GM23338 (cell line): ENCODE measurements at regions not wholly inside any gene's neighbourhood (a gene's known extent, or its start where the extent isn't known, plus 50 kb on each side); places are given as distances from the start of the nearest gene placed in this dataset.

Source experiments
- CTCF ChIP-seq, 2 experiments: fragments of 200-600 bp in 1 of 2; sonication (generic) in 1 of 2; conservative IDR thresholded peaks; 2 replicates each; pipeline versions ENCODE4 v1.5.1 to v1.6.1; 2016 to 2017; ENCODE audit warnings: antibody characterized with exemption in 2 of 2, low read depth in 2 of 2, mild to moderate bottlenecking in 2 of 2, moderate library complexity in 1 of 2
- EZH2 ChIP-seq: fragments of 200-600 bp; sonication (generic); IDR thresholded peaks from one replicate; pipeline ENCODE4 v1.8.0; 2017; ENCODE audit warnings: antibody characterized with exemption, mild to moderate bottlenecking, low read depth; ENCODE audit not compliant: unreplicated experiment
- EZH2phosphoT487 ChIP-seq: fragments of 200-600 bp; sonication (generic); IDR thresholded peaks from one replicate; pipeline ENCODE4 v1.8.1; 2018; ENCODE audit warnings: antibody characterized with exemption; ENCODE audit not compliant: unreplicated experiment
- JUNB ChIP-seq: IDR thresholded peaks from one replicate; pipeline ENCODE4 v1.6.1; 2016; ENCODE audit warnings: antibody characterized with exemption; ENCODE audit not compliant: unreplicated experiment
- NANOG ChIP-seq: IDR thresholded peaks from 2 replicates; pipeline ENCODE4 v1.6.1; 2016; ENCODE audit warnings: antibody characterized with exemption, borderline replicate concordance
- POLR2AphosphoS5 ChIP-seq: IDR thresholded peaks from 2 replicates; pipeline ENCODE4 v1.6.1; 2016; ENCODE audit warnings: antibody characterized with exemption, low read depth
- ZNF331 ChIP-seq: fragments of 250-450 bp; sonication (Bioruptor Pico); IDR thresholded peaks from 2 replicates; pipeline ENCODE4 v1.5.0; 2020; ENCODE audit warnings: low read depth, mild to moderate bottlenecking, moderate library complexity
- TF ChIP-seq, protein P1 (sequence below): IDR thresholded peaks from one replicate; pipeline ENCODE4 v1.6.1; 2018; ENCODE audit warnings: antibody characterized with exemption; ENCODE audit not compliant: unreplicated experiment
- TF ChIP-seq, protein P2 (sequence below): IDR thresholded peaks from 2 replicates; pipeline ENCODE4 v1.6.1; 2016; ENCODE audit warnings: antibody characterized with exemption

DNA sequence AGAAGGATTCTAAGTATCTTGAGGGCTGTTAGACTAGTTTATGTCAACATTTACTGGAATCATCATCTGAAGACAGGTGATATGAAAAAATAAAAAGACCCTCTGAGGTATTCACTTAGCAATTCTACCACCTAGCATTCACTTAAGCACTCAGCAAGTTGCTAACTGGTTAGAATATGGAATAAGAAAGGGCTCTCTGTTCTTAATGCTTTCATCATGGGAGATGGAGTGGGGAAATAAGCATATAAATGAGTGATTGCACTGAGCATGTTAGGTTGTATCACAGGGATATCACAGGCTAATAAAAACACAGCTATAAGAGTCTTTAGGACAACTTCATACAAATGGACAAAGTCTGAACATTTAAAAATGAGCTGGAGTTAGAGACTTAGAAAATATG is 1238.8 kb downstream of the CDH11 start:
- TF ChIP-seq CTCF (conservative IDR thresholded peaks at IDR 0.05; ENCODE audit: low read depth in 2 of 2) = no peak
- TF ChIP-seq EZH2 = no peak
- TF ChIP-seq POLR2AphosphoS5 = no peak
- TF ChIP-seq JUNB = no peak
- no peak for TF ChIP-seq EZH2phosphoT487
- TF ChIP-seq, protein P1, sequence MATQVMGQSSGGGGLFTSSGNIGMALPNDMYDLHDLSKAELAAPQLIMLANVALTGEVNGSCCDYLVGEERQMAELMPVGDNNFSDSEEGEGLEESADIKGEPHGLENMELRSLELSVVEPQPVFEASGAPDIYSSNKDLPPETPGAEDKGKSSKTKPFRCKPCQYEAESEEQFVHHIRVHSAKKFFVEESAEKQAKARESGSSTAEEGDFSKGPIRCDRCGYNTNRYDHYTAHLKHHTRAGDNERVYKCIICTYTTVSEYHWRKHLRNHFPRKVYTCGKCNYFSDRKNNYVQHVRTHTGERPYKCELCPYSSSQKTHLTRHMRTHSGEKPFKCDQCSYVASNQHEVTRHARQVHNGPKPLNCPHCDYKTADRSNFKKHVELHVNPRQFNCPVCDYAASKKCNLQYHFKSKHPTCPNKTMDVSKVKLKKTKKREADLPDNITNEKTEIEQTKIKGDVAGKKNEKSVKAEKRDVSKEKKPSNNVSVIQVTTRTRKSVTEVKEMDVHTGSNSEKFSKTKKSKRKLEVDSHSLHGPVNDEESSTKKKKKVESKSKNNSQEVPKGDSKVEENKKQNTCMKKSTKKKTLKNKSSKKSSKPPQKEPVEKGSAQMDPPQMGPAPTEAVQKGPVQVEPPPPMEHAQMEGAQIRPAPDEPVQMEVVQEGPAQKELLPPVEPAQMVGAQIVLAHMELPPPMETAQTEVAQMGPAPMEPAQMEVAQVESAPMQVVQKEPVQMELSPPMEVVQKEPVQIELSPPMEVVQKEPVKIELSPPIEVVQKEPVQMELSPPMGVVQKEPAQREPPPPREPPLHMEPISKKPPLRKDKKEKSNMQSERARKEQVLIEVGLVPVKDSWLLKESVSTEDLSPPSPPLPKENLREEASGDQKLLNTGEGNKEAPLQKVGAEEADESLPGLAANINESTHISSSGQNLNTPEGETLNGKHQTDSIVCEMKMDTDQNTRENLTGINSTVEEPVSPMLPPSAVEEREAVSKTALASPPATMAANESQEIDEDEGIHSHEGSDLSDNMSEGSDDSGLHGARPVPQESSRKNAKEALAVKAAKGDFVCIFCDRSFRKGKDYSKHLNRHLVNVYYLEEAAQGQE = no peak
- TF ChIP-seq NANOG = peak; percentile 76; the same call in 1 of the 2 replicates
- TF ChIP-seq, protein P2, sequence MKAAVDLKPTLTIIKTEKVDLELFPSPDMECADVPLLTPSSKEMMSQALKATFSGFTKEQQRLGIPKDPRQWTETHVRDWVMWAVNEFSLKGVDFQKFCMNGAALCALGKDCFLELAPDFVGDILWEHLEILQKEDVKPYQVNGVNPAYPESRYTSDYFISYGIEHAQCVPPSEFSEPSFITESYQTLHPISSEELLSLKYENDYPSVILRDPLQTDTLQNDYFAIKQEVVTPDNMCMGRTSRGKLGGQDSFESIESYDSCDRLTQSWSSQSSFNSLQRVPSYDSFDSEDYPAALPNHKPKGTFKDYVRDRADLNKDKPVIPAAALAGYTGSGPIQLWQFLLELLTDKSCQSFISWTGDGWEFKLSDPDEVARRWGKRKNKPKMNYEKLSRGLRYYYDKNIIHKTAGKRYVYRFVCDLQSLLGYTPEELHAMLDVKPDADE = no peak
- no peak for TF ChIP-seq ZNF331
